ENCODE measurements at regions not wholly inside any gene's neighbourhood (a gene's known extent, or its start where the extent isn't known, plus 50 kb on each side); places are given as distances from the start of the nearest gene placed in this dataset.
A peak's percentile ranks its signal among the peaks of the same experiment; 100 is the strongest.

DNA sequence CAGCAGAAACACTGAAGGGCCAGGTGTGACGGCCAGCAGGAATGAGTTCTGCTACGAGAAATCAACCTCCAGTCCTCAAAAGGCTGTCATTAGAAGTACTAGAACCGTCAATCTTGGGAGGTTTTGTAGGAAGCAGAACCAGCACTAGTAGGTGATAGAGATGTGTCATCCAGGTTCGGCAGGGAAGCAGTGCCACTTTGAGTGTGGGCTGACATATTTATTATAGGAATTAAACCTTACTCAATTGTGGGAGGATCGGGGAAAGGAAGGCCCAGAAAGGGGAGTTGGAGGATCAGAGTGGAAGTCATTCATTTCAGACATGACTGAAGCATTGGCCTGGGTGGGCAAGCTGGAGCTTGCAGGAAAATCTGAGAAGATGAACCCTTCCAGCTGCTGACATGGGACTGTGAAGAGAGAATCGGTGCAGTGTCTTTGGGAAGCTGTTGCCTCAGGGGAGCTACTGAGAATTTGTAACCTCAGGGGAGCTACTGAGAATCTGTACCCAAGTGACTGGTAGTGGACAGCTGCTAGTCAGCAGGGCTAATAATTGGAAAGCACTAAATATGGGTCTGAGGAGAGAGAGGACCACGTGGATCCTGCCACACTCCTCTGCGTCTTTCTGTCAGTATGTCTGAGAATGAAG, 177.4 kb downstream of the SPRY1 start:
- no peak for DNase-seq (ENCODE audit: low spot score)

DNA sequence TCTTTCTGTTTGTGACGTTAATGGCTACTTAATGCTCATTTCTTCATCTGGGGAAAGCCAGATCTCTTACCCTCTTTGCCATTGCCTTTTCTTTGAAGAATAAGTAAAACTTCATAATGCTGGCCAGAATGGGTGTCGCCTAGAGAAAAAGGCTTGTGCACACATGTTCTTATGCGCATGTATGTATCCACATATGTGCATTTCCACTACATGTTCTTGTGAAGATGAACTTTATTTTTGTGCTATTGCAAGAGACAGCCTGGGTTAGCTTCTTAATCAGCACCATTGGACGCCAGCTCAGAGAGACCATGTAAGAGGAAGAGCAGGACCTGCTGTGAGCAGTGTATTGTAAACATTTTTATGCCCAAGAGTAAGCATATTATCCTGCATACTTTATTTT, 178.7 kb downstream of the SPRY1 start:
- no peak for DNase-seq (ENCODE audit: low spot score)

DNA sequence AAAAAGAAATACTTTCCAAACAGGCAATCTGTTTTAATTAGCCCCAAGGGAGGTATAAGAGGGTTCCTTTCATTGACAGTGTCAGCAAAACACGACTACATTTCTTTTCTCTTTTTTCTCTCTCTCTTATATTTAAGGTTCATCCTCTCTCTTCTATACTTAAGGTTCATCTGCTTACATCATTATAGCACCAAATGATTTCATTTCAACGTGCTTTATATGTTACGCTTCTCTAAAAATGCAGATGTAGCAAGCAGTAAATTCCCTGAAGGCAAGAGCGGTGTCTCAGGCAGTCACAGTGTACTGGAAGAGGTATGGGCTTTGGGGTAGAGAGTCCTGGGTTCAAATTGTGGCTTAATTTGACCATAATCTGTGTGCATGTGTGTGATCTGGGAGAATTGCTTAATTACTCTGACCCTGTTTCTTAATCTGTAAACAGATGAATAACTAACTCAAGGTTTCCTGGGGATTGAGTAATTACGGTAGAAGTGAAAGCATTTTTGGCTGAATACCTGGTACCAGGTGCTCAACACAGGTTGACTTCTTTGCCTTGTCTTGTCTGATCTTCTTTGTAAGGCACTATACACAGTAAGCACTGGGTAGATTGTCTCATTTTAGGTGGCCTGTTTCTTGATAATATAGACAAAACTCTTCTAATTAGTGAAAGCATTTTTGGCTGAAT, 180.8 kb downstream of the SPRY1 start:
- DNase-seq (ENCODE audit: low spot score): no peak

DNA sequence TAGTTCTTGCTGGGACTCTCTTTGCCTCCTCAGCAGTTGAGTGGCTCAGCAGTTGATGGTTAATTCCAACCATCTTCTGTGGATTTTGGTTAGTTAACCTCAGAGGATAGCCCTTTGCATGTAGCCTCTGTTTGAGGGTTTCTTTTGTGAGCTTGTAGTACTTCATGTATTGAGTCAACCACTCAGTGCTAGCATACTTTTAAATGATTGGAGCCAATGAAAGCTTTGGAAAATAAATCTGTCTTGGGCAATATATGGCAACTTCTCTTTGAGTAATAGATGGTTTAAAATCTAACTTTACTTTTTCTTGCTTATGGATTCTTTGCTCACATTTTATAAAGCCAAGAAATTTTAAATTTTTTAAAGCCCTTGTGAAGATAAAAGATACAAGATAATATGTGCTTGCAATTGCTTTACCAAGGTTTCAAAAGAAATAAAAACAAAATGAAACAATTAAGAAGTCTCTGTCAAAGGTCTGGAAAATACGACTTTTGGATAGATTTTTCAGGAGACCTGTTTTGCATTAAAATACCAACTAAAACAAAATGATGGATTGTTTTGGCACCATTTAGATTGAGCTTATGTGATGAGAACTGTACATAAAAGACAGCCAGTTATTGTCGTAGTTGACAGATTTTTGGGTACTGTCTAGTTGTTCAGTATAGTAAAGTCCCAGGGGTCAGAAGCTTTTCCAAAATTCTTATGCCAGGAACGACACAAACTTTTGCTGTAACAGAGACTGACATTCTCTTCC, 181.9 kb downstream of the SPRY1 start:
- no peak for DNase-seq (ENCODE audit: low spot score)

DNA sequence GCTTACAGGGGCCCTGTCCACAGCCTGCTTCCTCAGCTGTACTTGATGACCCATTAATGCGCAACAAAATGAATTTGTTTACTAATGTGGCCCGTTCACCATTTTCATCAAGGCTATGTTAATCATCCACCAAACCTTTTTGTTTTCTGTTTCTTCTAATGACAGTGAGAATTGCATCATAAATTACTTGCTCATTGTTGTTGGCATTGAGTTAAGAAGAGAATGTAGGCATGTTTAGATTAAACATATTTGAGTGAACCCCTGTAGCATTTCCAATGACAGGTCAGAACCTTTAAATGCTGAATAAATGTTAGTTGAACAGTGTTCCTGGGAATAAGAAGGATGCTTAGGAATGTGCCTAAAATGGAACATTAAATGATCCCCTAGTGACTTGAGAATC, 183.4 kb downstream of the SPRY1 start:
- DNase-seq (ENCODE audit: low spot score): no peak

DNA sequence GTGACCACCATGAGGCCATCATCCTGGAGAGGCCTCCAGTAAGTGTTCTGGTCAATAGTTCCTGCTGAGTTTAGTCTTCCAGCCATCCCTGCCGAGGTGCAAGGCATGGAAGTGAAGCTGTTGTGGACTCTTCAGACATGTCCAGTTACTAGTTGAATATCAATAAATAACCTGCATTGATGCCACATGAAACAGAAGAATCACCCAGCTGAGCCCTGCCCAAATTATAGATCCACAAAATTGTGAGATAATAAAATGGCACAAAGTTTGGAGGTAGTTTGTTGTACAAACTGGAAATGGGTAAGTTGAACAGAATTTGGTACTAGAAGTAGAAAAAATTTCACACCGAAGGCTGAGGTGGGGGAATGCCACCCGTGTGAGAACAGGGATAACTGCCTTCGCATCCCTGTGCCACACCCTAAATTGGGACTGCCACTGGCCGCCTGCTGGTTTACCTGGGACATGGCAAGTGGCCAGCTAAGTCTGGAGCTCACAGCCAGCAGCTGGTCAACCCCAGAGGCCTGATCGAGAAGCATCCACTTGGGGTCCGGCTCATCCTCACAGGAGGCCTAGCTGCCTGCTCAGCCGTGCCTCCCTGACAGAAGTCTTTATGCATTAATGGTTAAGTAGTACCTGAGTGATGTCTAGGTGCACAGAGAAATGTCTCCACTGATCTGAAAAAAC, 184.5 kb downstream of the SPRY1 start:
- DNase-seq (ENCODE audit: low spot score): no peak

DNA sequence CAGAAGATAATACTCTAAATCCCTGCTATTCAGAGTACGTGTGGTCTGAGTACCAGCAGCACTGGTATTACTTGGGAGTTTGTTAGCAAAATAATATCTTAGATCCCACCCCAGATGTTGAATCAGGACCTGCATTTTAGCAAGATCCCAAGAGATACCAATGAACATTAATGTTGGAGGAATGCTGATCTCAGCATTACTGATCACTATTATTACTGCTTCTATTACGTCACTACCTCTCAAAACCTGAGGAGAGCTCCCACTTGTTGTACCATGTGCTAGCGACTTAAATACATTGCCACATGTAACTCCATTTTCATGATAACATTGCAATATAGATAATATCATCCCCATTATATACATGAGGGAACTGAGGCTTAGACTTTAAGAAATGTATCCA, 185.2 kb downstream of the SPRY1 start:
- DNase-seq (ENCODE audit: low spot score): no peak

DNA sequence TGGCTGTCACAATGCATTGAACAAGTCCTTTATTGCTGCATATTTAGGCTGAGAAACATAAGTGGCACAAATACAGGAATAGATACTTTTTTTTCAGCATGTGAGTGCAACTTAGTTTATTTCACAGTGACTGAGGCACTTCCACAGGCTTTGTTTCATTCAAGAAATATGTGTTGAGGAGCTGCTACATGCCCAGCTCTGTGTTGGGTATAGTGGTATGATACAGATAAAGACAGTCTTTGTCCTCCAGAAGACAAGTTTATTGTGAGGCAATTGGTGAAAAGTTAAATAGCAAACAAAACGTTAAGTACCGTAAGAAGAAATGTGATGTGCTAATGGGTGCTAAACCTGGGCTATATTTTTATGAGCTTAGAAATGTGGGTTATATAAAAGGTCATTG, 186.4 kb downstream of the SPRY1 start:
- DNase-seq (ENCODE audit: low spot score): no peak

DNA sequence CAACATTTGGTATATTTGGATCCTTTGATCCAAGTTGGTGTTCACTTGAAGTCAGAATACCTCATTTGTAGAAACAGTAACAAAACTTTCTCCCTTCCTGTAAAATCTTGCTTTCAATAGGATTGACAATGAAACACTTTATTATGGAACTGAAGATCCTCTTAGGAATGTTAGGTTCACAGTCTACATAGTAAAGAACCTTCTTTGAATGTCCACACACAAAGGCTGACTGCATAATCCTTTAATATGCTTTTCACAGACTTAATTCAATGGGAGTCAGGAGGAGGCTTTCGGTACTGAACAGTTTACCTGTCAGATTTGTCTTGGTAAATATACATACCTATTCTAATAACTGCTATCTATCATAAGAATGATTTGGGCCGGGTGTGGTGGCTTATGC, 188.5 kb downstream of the SPRY1 start:
- DNase-seq (ENCODE audit: low spot score): no peak

DNA sequence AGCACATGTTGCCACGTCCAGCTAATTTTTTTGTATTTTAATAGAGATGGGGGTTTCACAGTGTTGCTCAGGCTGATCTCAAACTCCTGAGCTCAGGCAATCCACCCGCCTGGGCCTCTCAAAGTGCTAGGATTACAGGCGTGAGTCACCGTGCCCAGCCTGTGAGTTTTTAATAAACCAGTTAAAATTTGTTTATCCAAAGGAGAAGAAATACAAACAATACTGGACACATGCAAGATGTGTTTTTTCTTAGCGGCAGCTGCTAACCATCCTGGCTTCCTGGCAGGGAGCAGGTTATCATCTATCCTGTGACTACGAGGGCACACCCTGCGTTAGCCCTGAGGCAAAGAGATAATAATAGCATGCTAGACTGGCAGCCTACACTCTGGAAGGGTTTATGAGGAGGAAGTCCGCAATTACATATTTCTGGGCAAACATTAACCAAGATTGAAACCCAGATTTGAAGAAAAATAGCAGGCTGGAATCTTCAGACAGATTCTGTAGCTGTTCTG, 191.4 kb downstream of the SPRY1 start:
- DNase-seq (ENCODE audit: low spot score): peak; percentile 56

DNA sequence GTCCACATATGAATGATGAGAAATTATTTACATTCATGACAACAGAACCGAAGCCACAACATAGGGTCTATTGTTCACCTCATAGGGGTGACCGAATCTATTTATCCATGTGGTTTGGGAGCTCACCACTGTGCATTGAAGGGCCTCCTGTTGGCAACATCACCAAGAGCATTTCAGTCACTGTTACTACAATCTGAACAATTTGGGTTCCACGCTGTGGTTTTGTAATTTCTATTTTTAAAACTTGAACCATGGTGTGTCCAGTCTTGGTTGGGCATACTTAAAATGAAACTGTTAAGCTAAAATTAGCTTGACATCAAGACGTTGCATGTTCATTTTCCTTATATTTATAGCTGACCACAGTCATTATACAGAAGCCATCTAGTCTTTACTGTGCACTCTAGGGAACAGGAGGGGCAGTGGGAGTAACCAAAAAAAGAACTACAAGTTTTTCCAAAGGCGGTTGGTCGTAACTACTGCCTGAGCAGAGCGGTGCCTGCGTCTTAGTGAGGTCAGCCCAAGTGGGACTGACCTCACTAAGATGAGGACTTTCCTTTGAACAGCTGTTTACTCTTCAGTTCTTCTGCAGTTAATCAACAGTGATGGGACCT, 192.1 kb downstream of the SPRY1 start:
- peak; percentile 19 for DNase-seq (ENCODE audit: low spot score)

DNA sequence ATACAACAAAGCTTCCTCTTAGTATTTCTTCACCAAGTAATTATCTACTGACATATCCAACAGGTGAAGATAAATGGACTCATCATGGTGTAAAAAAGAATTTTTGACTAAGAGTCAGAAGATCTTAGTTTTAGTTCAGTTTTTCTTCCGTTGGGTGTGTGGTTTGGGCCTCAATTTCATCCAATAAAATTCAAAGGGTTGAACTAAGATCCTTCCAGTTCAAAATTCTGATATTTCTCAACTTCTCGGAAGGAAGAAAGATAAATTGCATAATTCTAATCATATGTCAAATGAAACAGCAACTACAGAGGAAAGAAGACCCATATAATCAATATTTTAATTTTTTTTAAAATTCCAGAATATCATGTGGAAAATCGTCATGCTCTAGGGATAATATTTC, 192.7 kb downstream of the SPRY1 start:
- no peak for DNase-seq (ENCODE audit: low spot score)

DNA sequence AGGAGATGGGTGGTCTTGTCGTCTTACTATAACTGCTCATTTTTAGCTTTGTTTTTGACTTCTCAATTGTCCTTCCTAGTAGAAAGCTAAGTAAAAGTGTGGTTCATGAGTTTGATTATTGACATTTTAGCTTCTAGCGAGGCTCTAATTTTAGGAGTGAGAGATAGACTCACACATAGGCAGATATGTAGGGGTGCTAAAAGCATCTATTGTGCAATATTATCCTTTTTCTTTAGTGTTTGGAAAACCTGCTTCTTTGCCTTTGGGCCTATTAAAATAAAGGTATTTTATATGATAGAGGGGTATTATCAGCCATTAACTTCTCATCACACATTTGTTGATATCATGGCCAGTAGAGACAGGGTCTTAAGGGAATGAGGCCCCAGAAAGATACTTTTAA, 195.3 kb downstream of the SPRY1 start:
- no peak for DNase-seq (ENCODE audit: low spot score)

DNA sequence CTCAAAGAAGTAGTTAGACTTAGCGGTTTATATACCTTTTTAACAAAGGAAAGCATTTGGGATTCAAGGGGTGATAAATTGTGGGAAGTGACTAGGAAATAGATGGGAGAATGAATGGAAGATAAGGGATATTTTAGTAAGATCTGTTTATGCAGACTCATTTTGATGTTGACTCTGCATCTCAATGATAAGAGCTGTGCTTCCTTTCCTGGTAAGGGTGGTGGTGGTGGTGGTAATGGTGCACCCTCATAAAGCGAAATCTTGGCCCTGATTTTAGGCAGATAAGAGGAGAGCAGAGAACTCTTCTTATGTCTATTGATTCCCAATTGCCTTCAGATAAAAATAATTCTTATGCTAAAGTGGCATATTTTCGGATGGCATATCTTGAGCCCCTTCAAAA, 197.1 kb downstream of the SPRY1 start:
- no peak for DNase-seq (ENCODE audit: low spot score)

DNA sequence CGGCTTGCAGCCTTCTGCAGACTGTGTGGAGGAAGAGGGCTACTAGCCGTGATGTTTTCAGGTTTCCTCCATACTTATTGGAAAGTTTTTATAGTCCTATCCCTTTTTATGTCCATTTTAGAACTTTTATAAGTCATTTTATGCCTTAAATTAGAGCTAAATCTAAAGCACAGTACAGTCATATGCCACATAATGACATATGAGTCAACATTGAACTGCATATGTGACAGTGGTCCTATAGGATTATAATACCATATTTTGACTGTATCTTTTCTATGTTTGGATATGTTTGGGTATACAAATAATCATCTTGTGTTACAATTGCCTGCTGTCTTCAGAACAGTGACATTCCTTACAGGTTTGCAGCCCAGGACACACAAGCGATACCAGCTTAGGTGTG, 200.2 kb downstream of the SPRY1 start:
- no peak for DNase-seq (ENCODE audit: low spot score)

DNA sequence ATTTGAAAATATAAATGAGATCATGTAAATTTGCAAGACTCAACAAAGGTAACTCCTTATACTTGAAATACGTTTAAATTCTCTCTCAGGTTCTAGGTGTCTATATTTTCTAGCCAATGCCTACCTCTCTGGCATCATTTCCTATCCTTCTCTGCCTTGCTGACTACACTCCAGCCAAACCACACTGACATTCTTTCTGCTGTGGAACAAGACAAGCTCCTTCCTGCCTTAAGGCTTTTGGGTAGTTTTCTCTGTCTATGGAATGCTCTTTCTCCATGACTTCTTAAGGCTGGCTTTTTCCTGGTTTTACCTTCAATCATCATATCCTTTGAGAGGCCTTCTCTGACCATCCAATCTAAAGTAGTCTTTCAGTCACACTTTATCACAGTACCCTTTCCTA, 201.0 kb downstream of the SPRY1 start:
- DNase-seq (ENCODE audit: low spot score): peak; percentile 20

DNA sequence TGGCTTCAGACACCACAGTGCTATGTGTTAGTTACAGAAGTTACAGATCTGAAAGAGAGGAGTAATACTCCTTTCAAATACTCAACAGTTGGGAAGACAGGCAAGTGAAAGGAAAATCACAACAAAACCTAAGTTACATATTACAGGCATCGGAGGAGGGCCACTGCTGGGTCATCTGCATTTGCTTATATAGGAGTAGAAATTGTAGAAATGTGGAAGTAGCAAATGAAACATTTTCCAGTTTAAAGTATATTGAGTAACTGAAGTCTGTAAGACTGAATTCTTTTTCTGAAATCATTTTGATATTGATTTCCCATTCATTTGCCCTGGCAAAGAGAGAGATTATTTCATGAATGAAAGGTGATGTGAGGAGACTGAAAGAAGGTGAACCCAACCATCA, 201.7 kb downstream of the SPRY1 start:
- no peak for DNase-seq (ENCODE audit: low spot score)

DNA sequence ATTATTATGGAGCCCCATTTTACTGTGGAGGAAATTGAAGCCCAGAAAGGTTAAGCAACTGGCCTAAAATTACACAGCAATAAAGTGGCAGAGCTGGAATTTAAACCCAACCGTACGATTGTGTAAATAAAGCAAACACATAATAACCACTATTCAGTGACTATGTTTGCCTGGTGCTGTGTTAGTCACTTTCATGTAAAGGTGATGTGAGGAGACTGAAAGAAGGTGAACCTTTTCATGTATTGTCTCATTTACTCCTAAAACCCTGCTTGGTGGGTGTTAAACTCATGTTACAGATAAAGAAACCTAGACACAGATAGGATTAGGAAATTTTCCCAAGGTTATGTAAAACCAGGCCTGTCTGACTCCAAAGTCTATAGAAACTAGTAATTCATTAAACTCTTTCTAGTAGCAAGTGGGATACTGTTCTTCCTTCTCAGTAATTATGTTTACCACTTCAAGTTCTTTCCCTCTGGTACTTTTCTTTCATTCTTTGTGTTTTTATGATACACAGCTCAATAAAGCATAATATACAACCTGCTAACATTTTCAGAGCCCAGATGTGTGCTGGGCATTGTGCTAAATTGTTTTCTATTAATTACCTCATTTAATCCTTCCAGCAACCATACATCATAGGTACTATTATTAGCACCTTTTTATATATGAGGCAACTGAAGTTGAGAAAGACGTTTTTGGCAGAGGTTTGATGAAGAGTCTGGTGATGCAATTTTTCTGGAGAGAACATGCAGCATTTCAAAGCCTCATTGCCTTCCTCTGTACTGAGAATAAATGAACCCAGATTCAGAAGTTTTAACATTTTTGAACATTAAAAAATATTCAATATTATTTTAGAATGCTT, 202.7 kb downstream of the SPRY1 start:
- DNase-seq (ENCODE audit: low spot score): no peak

DNA sequence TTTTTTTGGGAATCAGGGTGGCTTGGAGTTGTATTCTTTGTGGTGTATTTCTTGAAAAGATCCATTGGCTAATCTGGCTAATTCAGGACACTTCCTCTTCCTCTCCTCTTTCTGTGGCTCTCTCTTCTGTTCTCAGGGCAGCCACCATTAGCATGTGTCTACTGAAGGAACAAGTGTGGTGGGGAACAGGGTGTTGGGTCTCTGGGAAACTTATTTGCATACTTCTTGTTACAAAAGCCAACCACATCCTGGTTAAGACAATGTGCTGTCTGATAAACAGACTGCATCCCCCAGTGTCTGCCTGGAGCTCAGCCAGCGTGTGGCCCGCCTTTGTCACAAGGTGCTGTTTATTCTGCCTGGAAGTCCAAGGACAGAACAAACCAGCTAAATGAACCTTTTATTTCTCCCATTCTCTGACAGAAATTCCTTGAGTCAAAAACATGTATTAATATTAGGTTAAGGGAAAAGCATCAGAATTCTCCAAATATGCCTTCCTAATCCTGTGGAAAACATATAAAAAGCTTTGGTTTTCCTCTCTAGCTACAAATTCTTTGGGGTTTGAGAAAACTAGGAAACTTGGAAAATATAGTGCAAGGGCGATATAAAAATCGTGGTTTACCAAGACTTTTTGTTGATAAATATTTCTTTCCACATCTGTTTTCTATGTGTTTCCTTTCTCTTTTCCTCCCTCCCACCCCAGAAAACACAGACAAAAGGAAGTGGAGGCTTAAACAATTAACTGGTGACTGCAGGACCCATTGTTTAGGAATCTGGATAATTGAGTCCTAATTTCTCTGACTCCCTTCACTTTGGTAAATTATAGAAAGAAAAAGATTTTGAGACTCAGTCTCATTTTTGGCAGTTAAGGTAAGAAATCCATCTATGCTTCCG, 203.6 kb downstream of the SPRY1 start:
- DNase-seq (ENCODE audit: low spot score): no peak

Data from AG08396 (cell line).